NCI-H69 (cell line): ENCODE measurements at regions not wholly inside any gene's neighbourhood (a gene's known extent, or its start where the extent isn't known, plus 50 kb on each side); places are given as distances from the start of the nearest gene placed in this dataset.
"Not testable (repeated sequence)": the region's sequence is repeated elsewhere in the genome, so short reads cannot be mapped to it uniquely, and the experiment has no call there.

Experiments
- DNase-seq: peaks from one replicate; lab custom pipeline; 2025; lab: John Stamatoyannopoulos, UW

DNA sequence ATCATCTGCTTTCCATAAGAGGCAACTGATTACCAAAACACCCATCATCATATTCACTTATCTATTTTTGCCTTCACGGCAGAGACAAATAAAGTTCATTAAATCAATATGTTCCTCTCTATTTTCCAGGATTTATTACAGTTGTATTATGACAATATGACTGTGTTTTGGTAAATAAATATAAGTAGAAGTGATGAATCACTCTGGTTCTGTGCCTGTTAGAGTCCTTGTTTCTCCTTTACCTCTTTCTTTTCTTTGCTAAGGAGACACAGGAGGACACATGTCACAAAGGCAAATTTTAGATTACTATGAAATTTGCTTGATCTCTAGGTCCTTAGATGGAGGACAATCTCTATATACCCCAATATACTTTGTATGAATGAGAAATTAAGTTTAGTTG is 152.6 kb upstream of the PLSCR5 start:
- no peak for DNase-seq

DNA sequence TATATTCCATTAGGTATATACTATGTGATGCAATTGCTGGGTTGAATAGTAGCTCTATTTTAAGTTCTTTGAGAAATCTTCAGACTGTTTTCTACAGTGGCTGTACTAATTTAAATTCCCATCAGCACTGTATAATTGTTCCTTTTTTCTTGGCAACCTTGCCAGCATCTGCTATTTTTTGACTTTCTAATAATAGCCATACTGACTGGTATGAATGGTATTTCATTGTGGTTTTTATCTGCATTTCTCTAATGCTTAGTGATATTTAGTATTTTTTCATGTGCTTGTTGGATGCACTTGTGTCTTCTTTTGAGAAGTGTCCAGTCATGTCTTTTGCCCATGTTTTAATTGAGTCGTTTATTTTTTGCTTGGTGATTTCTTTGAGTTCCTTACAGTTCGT is 145.1 kb upstream of the PLSCR5 start:
- DNase-seq = no peak

DNA sequence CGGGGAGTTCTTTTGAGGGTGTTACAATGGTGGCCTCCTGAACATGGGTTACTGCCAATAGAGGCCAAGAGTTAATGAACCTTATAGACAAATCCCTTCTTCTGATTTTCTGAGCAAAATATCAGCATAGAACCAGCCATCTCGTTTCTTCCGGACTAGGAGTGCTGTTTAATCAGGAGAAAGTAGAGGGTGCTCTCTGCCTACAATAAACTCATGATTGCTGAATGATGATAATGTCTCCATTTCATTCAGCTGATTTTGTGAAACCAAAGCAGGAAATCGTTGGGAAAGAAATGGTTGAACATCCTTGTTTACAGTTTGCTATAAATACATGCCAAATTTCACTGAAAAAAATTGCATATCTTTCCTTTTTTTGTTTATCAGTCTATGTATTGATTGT is 142.8 kb upstream of the PLSCR5 start:
- no peak for DNase-seq

DNA sequence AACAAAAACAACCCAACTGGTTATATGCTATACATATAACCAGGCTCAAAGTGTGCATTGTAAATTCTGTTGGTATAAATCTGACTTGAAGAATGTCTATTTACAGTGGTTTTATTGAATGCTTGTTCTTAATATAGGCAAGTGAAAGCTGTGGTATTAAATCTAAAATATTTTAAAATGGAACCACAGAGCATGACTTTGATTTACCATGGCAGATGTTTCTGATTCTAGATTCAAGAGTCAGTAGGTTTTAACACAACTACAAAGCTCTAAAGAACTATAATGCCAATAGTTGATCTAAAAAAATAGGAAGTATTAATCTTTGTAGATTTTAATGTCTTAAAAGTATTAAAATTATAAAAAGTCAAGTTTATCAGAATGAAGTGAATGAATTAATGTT is 141.9 kb upstream of the PLSCR5 start:
- no peak for DNase-seq

- DNase-seq = no peak
These were observed 141.0 kb upstream of the PLSCR5 start for GRCh38 chr3:146746190-146746589.

- DNase-seq = no peak
These were observed 134.1 kb upstream of the PLSCR5 start for GRCh38 chr3:146739203-146739671.

DNA sequence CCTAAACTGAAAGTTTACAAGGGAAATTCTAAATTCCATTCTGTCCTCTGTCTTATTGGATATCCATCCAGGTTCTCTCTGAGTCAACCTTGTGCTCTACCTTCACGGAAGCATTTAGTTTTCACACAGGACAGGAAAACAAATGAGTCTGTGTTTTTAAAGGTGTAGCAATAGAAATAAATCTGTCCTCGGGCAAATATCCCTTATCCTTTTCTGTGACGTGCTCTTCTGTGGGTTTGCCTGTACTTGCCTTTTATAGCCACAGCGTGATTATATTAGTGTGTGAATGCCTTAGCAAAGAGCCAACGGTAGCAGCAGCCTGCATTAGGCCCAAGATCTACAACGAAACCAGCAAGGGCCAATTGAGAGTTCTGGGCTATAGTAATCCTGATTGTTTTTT is 127.2 kb upstream of the PLSCR5 start:
- no peak for DNase-seq

GRCh38 chr3:146715170-146715569 is 110.0 kb upstream of the PLSCR5 start:
- DNase-seq = no peak

DNA sequence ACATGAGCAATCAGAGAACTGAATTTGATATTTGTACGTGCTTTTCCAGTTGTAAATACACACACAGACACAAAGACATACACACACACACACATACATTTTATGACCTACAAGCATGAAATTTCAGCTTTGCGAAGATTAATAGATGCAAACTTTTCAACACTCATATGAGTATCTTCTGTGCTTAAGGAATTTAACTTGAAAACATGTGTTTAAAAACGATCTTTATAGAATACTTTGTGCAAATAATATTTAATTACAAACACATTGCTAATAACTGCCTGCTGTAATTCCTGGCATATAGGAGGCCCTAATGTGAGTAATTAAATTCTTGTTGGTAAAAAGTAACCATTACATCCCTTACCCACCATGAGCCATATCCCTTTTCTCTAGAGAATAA is 107.7 kb upstream of the PLSCR5 start:
- DNase-seq = no peak

DNA sequence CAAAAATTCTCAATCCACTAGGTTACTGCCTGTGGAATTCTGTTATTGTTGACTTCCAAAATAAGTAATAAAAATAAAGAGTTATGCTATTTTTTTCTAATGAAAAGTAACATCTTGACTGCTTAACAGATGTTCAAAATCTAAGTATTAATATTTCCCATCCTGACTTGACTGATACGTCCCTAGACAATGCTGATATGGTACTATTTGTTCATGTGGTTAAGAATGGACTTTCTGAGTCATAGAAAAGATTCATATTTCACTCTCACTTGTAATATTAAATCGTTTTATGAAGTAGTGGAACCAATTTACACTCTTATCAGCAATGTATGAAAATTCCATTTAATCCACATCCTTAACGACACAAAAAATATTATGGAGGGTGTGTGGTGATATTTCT is 104.8 kb upstream of the PLSCR5 start:
- DNase-seq = no peak

DNA sequence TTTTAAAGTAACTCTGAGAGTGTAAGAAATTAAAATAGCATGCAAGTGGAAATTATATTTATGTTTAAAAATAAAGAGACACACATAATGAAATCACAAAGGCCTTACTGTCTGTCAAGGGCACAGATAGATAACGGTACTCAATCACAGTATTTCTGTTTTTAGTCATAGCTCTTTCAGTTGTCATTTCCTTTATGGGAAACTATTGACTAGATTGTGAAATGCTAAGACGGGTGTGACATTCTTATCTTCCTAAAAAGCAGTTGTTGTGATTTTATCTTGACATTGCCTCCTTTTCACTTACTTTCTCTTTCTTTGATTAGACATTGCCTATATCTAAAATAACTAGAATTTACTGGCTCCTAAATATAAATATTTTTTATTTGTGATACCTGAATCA is 100.1 kb upstream of the PLSCR5 start:
- DNase-seq = no peak

- no peak for DNase-seq
These were observed 97.1 kb upstream of the PLSCR5 start for GRCh38 chr3:146702237-146702636.

GRCh38 chr3:146701246-146701645 is 96.1 kb upstream of the PLSCR5 start:
- no peak for DNase-seq

GRCh38 chr3:146700025-146700424 is 94.9 kb upstream of the PLSCR5 start:
- DNase-seq = not testable (repeated sequence)

GRCh38 chr3:146692254-146692653 is 87.1 kb upstream of the PLSCR5 start:
- DNase-seq = no peak

GRCh38 chr3:146685050-146685814 is 80.1 kb upstream of the PLSCR5 start:
- DNase-seq = no peak

GRCh38 chr3:146682171-146682570 is 77.0 kb upstream of the PLSCR5 start:
- peak; percentile 61 for DNase-seq

DNA sequence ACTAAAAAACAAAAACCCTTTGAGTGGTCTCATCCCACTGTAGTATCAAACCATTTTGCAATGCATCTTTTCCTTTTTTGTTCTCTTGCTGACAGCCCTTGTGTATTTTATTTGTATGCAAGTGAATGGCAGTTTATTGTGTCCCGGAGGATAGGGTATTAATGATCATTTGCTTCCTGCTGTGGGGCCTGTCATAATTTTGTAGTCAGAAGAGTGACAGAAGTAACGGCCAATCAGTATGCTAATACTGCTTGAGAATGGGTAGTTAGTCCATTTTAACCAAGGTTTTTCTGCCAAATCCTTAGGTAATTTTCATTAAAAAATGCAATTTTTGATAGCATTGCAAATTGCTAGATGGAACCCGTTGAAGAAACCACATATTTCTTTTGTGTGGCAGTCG is 75.5 kb upstream of the PLSCR5 start:
- peak; percentile 0 for DNase-seq

GRCh38 chr3:146679995-146680394 is 74.8 kb upstream of the PLSCR5 start:
- no peak for DNase-seq

- no peak for DNase-seq
These were observed 74.0 kb upstream of the PLSCR5 start for GRCh38 chr3:146679191-146679590.

DNA sequence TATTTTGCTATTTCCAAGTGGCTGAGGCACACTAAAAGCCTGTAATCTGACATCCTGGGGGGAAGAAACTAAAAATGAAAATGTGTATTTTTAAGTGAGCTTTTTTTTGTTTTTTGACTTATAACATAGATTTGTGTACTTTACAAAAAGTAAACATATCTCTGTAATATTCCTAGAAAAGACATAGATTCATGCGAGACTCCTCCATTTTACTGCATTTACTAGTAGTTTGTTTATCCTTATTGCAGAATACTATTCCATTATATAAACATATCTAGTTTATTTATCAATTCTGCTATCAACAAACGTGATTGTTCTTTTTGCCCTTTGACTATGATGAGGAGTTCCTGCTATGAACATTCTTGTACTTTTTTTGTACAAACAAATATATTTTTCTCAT is 67.8 kb upstream of the PLSCR5 start:
- no peak for DNase-seq

- no peak for DNase-seq
These were observed 59.3 kb upstream of the PLSCR5 start for GRCh38 chr3:146664403-146664802.

DNA sequence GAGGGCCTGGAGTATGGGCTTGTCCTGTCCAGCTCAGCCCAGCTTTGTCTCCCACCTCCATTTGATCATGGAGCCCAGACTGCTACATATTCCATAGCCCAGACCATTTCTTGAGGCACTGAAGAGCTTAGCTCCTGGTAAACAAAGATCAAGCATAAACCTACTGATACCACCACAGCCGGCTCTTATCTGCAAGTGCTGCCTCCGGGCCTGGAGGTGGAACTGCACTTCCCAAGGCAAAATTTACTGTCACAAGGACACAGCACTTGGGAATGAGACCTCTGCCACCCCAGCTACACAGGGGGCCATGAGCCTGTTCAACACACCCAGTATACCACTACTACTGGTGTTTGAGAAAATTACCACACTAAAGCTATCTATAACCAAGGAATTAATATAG is 53.7 kb upstream of the PLSCR5 start:
- no peak for DNase-seq

DNA sequence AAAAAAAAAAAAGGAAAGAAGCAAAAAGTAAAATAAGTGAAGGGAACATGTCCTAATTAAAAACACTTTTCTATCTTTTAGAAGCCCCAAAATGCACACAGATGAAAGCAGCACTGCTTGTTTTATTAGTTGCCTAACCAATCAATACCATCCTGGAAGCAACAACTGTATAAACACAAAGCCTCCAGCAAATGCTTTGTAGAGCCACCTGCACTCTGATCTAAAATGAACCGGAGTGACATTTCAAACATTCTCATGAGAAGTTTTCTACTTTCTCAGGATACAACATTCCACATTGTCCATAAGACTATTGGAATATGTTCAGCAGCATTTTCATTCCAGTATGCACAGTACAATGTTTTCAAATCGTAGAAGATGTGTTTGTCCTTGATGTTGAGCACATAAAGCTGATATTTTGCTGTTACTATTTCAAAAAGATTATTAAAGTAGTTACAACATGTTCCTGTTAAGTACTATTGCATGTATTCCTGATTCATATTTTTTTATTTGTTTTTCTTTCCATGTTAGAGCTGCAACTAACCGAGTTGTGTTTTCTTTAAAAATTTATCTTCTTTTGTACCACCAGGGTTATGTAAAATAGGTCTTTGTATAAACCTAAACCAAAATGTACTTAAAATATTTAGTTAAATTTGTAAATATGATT is 50.3 kb upstream of the PLSCR5 start:
- DNase-seq = no peak
